Hepatocyte (in vitro differentiated cells): ENCODE measurements at regions not wholly inside any gene's neighbourhood (a gene's known extent, or its start where the extent isn't known, plus 50 kb on each side); places are given as distances from the start of the nearest gene placed in this dataset.

Source experiments
- CTCF ChIP-seq: fragments of 200-600 bp; sonication (generic); IDR thresholded peaks from 2 replicates; pipeline ENCODE4 v1.5.1; 2016; ENCODE audit warnings: antibody characterized with exemption, mild to moderate bottlenecking; ENCODE audit not compliant: poor library complexity
- EZH2 ChIP-seq: fragments of 200-600 bp; sonication (generic); IDR thresholded peaks from 2 replicates; pipeline ENCODE4 v1.6.1; 2016; ENCODE audit warnings: antibody characterized with exemption, mild to moderate bottlenecking, borderline replicate concordance
- EZH2phosphoT487 ChIP-seq: fragments of 200-600 bp; sonication (generic); IDR thresholded peaks from one replicate; pipeline ENCODE4 v1.6.1; 2018; ENCODE audit warnings: antibody characterized with exemption, mild to moderate bottlenecking, low read depth, moderate library complexity; ENCODE audit not compliant: unreplicated experiment, severe bottlenecking

GRCh38 chr18:61241260-61241853, 91.9 kb upstream of the CDH20 start:
- no peak for TF ChIP-seq CTCF
- TF ChIP-seq EZH2: no peak
- TF ChIP-seq EZH2phosphoT487: no peak
